GM18508 (cell line): ENCODE measurements at regions not wholly inside any gene's neighbourhood (a gene's known extent, or its start where the extent isn't known, plus 50 kb on each side); places are given as distances from the start of the nearest gene placed in this dataset.

ENCODE experiments used
- ATAC-seq: cut with Tn5 transposase; IDR thresholded peaks from one replicate; pipeline ENCODE4 v1.9.1; 2021; ENCODE audit warnings: moderate number of reproducible peaks; ENCODE audit not compliant: insufficient read depth, unreplicated experiment

GRCh38 chr4:161003418-161004057 lies 1160.3 kb downstream of the FSTL5 start:
- ATAC-seq, result no peak

- ATAC-seq, result no peak
Observed at GRCh38 chr4:161005746-161006145, 1158.1 kb downstream of the FSTL5 start.

- ATAC-seq, result no peak
Observed at GRCh38 chr4:161008527-161008926, 1155.3 kb downstream of the FSTL5 start.

- no peak for ATAC-seq
Observed at GRCh38 chr4:161010227-161010626, 1153.6 kb downstream of the FSTL5 start.
